ENCODE measurements at regions not wholly inside any gene's neighbourhood (a gene's known extent, or its start where the extent isn't known, plus 50 kb on each side); places are given as distances from the start of the nearest gene placed in this dataset.

GRCh38 chr14:86513056-86513455 is 983.1 kb downstream of the FLRT2 start:
- H3K4me3 ChIP-seq = no peak overlapping the region
- Mint-ChIP-seq H3K27me3 (ENCODE audit: insufficient read depth, low read depth, poor library complexity) (peaks cover 3% of the 10 kb centered on the region), H3K4me3 (no peak overlapping the region), H3K36me3 (ENCODE audit: low read depth) (no peaks in the 10 kb centered on the region), H3K27ac (no peak overlapping the region), H3K4me1 (no peaks in the 10 kb centered on the region), H3K9me3 (no peaks in the 10 kb centered on the region)
- no peak overlapping the region for H2AFZ ChIP-seq
- no peaks in the 10 kb centered on the region for H3K36me3 ChIP-seq (ENCODE audit: insufficient read depth)
- H3K9me2 ChIP-seq (ENCODE audit: insufficient read depth) = no peaks in the 10 kb centered on the region
- H3K27me3 ChIP-seq (ENCODE audit: insufficient read depth) = no peaks in the 10 kb centered on the region
- H3K4me2 ChIP-seq = no peak overlapping the region
- no peaks in the 10 kb centered on the region for H4K20me1 ChIP-seq (replicated peaks; ENCODE audit: insufficient read depth)
- DNase-seq (ENCODE audit: low spot score) (no peak), ATAC-seq (no peak)
- H3F3A ChIP-seq (replicated peaks; ENCODE audit: low read depth) = no peaks in the 10 kb centered on the region
- no peaks in the 10 kb centered on the region for H3K79me2 ChIP-seq (replicated peaks; ENCODE audit: insufficient read depth)
- H3K27ac ChIP-seq (ENCODE audit: low read depth) = no peak overlapping the region
- no peaks in the 10 kb centered on the region for H3K4me1 ChIP-seq (ENCODE audit: insufficient read depth)
- no peak for TF ChIP-seq ZNF462 (CRISPR knock-in tag; IDR thresholded peaks at IDR 0.05)
- no peak for TF ChIP-seq CTCF (conservative IDR thresholded peaks at IDR 0.05; ENCODE audit: low read depth in 2 of 2)
- TF ChIP-seq EZH2 (IDR thresholded peaks at IDR 0.05; ENCODE audit: low read depth, unreplicated experiment) = no peak
- TF ChIP-seq CREB1 (CRISPR knock-in tag; IDR thresholded peaks at IDR 0.05; ENCODE audit: low read depth) = no peak
- TF ChIP-seq POLR2AphosphoS5 (IDR thresholded peaks at IDR 0.05; ENCODE audit: low read depth) = no peak
- TF ChIP-seq, protein P1, sequence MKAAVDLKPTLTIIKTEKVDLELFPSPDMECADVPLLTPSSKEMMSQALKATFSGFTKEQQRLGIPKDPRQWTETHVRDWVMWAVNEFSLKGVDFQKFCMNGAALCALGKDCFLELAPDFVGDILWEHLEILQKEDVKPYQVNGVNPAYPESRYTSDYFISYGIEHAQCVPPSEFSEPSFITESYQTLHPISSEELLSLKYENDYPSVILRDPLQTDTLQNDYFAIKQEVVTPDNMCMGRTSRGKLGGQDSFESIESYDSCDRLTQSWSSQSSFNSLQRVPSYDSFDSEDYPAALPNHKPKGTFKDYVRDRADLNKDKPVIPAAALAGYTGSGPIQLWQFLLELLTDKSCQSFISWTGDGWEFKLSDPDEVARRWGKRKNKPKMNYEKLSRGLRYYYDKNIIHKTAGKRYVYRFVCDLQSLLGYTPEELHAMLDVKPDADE (IDR thresholded peaks at IDR 0.05) = no peak
- no peak for TF ChIP-seq STAT1 (IDR thresholded peaks at IDR 0.05; ENCODE audit: unreplicated experiment)
- TF ChIP-seq REST (IDR thresholded peaks at IDR 0.05; ENCODE audit: unreplicated experiment) = no peak
- no peak for TF ChIP-seq JUNB (IDR thresholded peaks at IDR 0.05; ENCODE audit: unreplicated experiment)
- no peak for TF ChIP-seq ZNF331 (CRISPR knock-in tag; IDR thresholded peaks at IDR 0.05; ENCODE audit: low read depth)
- TF ChIP-seq ZNF114 (CRISPR knock-in tag; IDR thresholded peaks at IDR 0.05) = no peak
- TF ChIP-seq NANOG (IDR thresholded peaks at IDR 0.05; ENCODE audit: borderline replicate concordance) = no peak
- no peak for TF ChIP-seq EZH2phosphoT487 (IDR thresholded peaks at IDR 0.05; ENCODE audit: unreplicated experiment)

Data from GM23338 (cell line).